ENCODE measurements at regions not wholly inside any gene's neighbourhood (a gene's known extent, or its start where the extent isn't known, plus 50 kb on each side); places are given as distances from the start of the nearest gene placed in this dataset.

DNA sequence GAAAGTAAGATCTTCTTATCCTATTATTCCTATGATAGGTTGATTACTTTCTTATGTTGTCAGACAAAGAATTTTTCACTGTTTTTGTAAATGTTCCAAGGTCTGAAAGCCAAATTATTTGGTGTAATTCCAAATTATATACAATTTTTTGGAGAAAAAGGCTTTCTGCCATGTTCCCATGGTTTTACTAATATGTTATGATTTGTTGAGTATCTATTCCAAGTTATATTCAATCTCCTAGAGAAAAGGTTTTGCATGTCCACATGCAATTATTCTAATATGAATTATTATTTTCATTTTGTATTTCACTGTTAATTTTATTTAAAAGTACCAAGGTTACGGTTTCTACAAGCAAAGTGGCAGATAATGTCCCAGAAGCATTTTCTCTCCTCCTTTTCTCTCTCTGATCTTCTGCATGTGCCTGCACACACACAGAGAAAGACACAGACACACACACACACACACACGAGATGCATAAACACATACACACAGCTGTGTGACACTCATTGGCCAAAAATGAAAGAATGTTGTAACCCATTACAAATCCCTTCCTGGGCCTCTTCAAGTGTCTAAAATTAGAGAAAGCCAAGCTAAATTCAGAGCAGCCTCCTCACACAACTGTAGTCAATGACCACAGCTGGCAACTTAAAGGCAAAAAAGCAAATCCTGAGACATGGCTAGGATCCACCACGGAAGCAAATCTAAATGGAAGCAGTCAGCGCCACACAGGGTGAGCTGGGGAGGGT is 621.0 kb downstream of the EFNB2 start:
- Histone ChIP-seq H3K9me3 (no peaks in the 10 kb centered on the region), H3K9ac (no peak overlapping the region), H4K20me1 (no peaks in the 10 kb centered on the region), H3K36me3 (no peaks in the 10 kb centered on the region), H3K27me3 (no peaks in the 10 kb centered on the region), H3K4me1 (peaks cover 17% of the 10 kb centered on the region), H3K27ac (no peak overlapping the region), H3K4me3 (no peak overlapping the region), H3K4me2 (peak overlapping the region; percentile 40)
- TF ChIP-seq Cebpa-rat (IDR thresholded peaks at IDR 0.05) = no peak

DNA sequence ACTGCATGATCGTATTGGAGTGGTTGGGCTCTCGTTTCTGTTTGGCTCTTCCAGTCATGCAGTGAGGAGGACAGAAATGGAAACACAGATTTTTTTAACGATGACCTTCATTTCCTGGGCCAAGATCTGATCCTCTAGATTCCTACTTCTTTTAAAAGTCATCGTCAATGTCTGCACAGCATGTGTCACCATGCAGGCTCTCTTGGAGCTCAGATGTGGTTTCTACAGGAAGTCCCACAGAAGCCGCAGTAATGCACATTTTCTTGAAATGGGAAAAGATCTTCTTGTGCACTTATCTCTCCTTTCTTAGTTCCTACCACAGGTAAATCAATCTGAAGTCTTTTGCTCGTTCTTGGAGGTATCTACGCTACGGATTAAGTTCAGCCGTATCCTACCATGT is 626.9 kb downstream of the EFNB2 start:
- Histone ChIP-seq H3K9me3 (no peaks in the 10 kb centered on the region), H3K4me2 (peak overlapping the region; percentile 89), H3K27ac (peak overlapping the region; percentile 50; the same call in 1 of the 2 replicates), H3K27me3 (no peaks in the 10 kb centered on the region), H3K9ac (peak overlapping the region; percentile 22; the same call in 1 of the 2 replicates), H4K20me1 (no peaks in the 10 kb centered on the region), H3K4me1 (peaks cover 26% of the 10 kb centered on the region), H3K4me3 (peak overlapping the region; percentile 54), H3K36me3 (no peaks in the 10 kb centered on the region)
- TF ChIP-seq Cebpa-rat (IDR thresholded peaks at IDR 0.05) = no peak

DNA sequence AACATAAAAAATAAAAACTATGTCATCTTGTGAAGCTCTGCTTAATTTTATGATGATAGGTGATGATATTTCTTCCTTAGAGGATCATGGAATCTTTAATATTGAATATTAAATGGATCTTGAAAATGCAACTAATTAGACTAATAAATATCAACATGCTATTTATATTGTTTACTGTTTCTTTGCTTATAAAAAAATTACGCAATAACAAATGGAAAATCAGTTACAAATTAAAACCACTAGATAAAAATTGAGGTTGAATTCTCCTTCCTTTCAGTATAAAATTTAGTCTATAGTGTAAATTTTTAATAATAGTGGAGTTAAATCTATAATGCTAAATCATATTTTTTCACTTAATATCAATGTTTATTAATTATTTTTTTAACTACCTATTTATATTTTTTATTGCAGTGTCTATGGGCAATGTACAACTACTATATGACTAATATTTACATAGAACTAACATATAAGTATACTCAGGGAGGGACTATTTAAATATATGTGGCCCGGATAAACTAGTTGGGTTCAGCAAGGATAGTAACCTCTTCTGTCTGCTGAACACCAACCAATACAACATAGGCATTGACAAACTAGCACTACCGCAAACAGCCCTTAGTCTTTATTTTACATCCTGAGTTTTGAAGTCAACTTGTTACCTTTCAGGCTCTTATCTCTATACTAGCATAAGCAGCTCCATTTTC is 628.0 kb downstream of the EFNB2 start:
- no peak overlapping the region for H3K9ac ChIP-seq
- H3K36me3 ChIP-seq = no peaks in the 10 kb centered on the region
- H3K27me3 ChIP-seq = no peaks in the 10 kb centered on the region
- TF ChIP-seq Cebpa-rat (IDR thresholded peaks at IDR 0.05) = no peak
- no peak overlapping the region for H3K27ac ChIP-seq
- peak overlapping the region; percentile 89 for H3K4me2 ChIP-seq
- peaks cover 26% of the 10 kb centered on the region for H3K4me1 ChIP-seq
- H3K9me3 ChIP-seq = no peaks in the 10 kb centered on the region
- no peak overlapping the region for H3K4me3 ChIP-seq
- no peaks in the 10 kb centered on the region for H4K20me1 ChIP-seq

DNA sequence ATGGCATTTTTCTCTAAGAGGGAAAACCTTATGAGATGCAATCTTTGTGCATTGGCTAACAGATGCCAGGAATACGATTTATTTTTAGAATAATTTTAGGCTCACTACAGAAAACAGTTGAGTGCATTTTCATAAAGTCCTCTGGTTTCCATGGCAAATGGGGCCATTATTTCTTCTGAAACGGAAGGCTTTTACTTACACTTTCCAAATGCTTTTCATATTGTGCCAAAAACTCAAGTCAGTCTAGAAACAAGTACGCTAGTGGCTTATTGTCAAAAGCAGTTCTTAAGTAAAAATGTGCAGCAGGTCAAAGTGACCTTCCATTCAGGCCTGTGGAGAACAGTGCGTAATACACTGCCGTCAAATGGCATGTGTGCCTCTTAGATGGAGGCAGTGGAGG is 628.7 kb downstream of the EFNB2 start:
- no peaks in the 10 kb centered on the region for H3K27me3 ChIP-seq
- no peaks in the 10 kb centered on the region for H3K36me3 ChIP-seq
- no peak overlapping the region for H3K27ac ChIP-seq
- no peak for TF ChIP-seq Cebpa-rat (IDR thresholded peaks at IDR 0.05)
- H3K9me3 ChIP-seq = no peaks in the 10 kb centered on the region
- H3K4me1 ChIP-seq = peaks cover 26% of the 10 kb centered on the region
- no peak overlapping the region for H3K9ac ChIP-seq
- H4K20me1 ChIP-seq = no peaks in the 10 kb centered on the region
- H3K4me3 ChIP-seq = no peak overlapping the region
- H3K4me2 ChIP-seq = no peak overlapping the region

DNA sequence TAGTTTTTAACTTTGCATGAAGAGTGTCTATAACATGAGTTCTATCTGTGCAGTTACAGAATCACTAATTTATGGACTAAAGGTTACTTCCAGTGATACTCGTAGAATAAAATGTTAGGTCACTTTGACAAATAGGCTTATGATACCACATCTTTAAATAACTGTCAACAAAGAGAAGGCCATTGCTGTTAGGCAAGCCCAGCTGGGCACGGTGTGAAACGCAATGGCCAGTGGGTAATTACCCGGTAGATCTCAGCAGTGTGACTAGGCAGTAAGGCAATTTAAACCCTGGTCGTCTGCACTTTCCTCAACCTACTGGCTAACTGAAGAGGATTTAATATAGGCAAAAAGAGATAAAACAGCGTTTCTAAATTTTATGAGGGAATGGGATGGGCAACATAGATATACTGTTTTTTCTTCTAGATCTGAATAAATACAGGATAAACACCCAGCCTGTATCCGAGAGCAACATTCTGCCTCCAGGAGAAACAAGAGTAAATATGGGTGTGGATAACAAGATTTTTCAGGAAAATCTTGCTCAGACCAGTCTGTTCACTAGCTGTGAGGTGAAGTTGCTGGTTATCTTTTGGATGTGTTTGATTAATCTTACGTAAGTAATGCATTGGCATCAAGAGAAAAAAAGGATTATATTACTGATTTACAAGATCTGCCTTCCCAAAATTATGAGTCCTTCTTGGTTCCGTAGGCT is 631.3 kb downstream of the EFNB2 start:
- no peak overlapping the region for H3K4me3 ChIP-seq
- H3K9me3 ChIP-seq = no peaks in the 10 kb centered on the region
- H3K4me2 ChIP-seq = no peak overlapping the region
- no peak for TF ChIP-seq Cebpa-rat (IDR thresholded peaks at IDR 0.05)
- H3K4me1 ChIP-seq = peaks cover 18% of the 10 kb centered on the region
- H3K36me3 ChIP-seq = no peaks in the 10 kb centered on the region
- H3K27ac ChIP-seq = no peak overlapping the region
- no peak overlapping the region for H3K9ac ChIP-seq
- no peaks in the 10 kb centered on the region for H4K20me1 ChIP-seq
- H3K27me3 ChIP-seq = no peaks in the 10 kb centered on the region

DNA sequence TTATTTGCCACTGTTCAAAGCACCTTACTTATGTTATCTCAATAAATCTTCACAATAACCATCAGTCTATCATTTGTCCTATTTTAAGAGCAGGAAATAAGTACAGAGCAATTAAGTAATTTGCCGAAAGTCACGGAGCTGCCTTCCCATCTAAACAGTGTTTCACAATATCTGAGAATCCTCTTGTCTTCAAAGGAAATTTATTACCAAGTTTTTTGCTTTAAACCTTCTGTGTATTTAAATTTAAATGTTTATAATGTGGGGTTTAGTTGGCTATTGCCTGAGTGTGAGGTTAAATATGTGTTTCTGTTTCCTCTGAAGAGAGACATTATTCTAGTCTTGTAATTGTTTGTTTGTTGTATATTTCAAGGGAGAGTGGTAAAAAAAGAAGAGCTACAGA is 633.1 kb downstream of the EFNB2 start:
- H3K9ac ChIP-seq = no peak overlapping the region
- H3K27ac ChIP-seq = no peak overlapping the region
- no peak for TF ChIP-seq Cebpa-rat (IDR thresholded peaks at IDR 0.05)
- no peaks in the 10 kb centered on the region; the same call in 1 of the 2 replicates for H3K4me1 ChIP-seq
- H3K4me3 ChIP-seq = no peak overlapping the region
- H4K20me1 ChIP-seq = no peaks in the 10 kb centered on the region
- H3K9me3 ChIP-seq = no peaks in the 10 kb centered on the region
- no peaks in the 10 kb centered on the region for H3K36me3 ChIP-seq
- H3K27me3 ChIP-seq = no peaks in the 10 kb centered on the region
- no peak overlapping the region for H3K4me2 ChIP-seq

DNA sequence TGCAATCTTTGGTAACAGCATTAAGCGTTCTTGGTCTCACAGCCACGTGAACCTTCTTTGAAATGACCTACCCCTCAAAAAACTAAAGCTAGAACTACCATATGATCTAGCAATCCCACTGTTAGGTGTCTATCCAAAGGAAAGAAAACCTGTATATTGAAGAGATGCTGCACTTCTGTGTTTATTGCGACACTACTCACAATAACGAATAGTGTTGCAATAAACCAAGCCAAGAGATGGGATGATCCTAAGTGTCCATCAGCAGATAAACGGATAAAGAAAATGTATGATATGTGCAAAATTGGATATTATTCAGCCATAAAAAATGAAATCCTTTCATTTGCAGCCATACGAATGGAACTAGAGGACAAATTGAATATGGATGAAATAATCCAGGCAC is 637.9 kb downstream of the EFNB2 start:
- no peak overlapping the region for H3K27ac ChIP-seq
- no peaks in the 10 kb centered on the region for H3K9me3 ChIP-seq
- no peak overlapping the region for H3K4me2 ChIP-seq
- no peak overlapping the region for H3K4me3 ChIP-seq
- no peaks in the 10 kb centered on the region for H3K27me3 ChIP-seq
- no peak overlapping the region for H3K9ac ChIP-seq
- no peak for TF ChIP-seq Cebpa-rat (IDR thresholded peaks at IDR 0.05)
- H4K20me1 ChIP-seq = no peaks in the 10 kb centered on the region
- H3K4me1 ChIP-seq = no peaks in the 10 kb centered on the region
- H3K36me3 ChIP-seq = no peaks in the 10 kb centered on the region

DNA sequence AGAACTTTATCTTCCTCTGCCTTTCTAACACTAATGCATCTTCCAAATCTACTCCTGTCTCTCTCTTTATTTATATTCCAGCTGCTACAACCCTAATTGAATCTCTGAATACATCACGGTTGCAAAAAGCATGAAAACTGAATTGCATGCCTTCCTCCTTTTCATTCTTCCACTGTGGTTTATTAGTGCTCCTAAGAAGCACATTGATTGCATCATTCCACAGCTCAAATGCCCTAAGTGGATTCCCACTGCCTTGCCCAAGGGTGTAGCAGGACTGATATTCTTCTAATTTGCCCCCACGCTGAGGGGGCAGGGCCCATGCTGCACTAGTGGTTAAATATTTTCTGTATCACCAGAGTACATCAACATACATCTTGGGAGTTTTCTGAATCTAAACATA is 640.8 kb downstream of the EFNB2 start:
- Histone ChIP-seq H3K9ac (no peak overlapping the region), H3K27me3 (no peaks in the 10 kb centered on the region), H3K4me3 (no peak overlapping the region), H3K4me1 (no peaks in the 10 kb centered on the region), H3K4me2 (no peak overlapping the region), H3K36me3 (no peaks in the 10 kb centered on the region), H4K20me1 (no peaks in the 10 kb centered on the region), H3K9me3 (peaks cover 6% of the 10 kb centered on the region), H3K27ac (no peak overlapping the region)
- TF ChIP-seq Cebpa-rat (IDR thresholded peaks at IDR 0.05) = no peak

DNA sequence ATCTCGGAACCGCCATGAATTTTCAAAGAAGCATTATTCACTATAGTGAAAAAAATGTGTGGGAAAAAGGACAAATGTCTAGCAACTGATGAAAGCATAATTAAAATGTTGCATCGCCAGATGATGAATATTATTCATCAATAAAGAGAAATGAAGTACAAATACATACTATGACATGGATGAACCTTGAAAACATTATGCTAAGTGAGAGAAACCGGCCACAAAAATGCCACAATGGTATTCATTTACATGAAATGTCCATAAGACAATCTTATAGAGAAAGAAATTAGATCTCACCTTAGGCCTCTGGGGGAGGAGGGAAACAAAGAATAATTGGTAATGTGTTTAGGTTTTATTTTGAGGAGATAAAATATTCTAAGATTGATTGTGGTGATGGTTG is 645.0 kb downstream of the EFNB2 start:
- Histone ChIP-seq H3K4me2 (no peak overlapping the region), H4K20me1 (no peaks in the 10 kb centered on the region), H3K9ac (no peak overlapping the region), H3K36me3 (no peaks in the 10 kb centered on the region), H3K27me3 (no peaks in the 10 kb centered on the region), H3K27ac (no peak overlapping the region), H3K4me1 (no peaks in the 10 kb centered on the region), H3K4me3 (no peak overlapping the region), H3K9me3 (peaks cover 6% of the 10 kb centered on the region)
- no peak for TF ChIP-seq Cebpa-rat (IDR thresholded peaks at IDR 0.05)
